ENCODE measurements at regions not wholly inside any gene's neighbourhood (a gene's known extent, or its start where the extent isn't known, plus 50 kb on each side); places are given as distances from the start of the nearest gene placed in this dataset.

- no peak for TF ChIP-seq CTCF (IDR thresholded peaks at IDR 0.05; ENCODE audit: low read length, missing control alignments)
- DNase-seq (ENCODE audit: low read depth): peak; percentile 88
- H3K4me3 ChIP-seq (replicated peaks; ENCODE audit: low read depth, low read length): no peak overlapping the region
These were observed 195.4 kb downstream of the BAMBI start for GRCh38 chr10:28872587-28873165.

GRCh38 chr10:28873540-28873939 lies 196.2 kb downstream of the BAMBI start:
- TF ChIP-seq CTCF (IDR thresholded peaks at IDR 0.05; ENCODE audit: low read length, missing control alignments): no peak
- DNase-seq (ENCODE audit: low read depth): no peak
- H3K4me3 ChIP-seq (replicated peaks; ENCODE audit: low read depth, low read length): no peak overlapping the region

GRCh38 chr10:28874210-28874609 lies 196.9 kb downstream of the BAMBI start:
- DNase-seq (ENCODE audit: low read depth): no peak
- TF ChIP-seq CTCF (IDR thresholded peaks at IDR 0.05; ENCODE audit: low read length, missing control alignments): no peak
- H3K4me3 ChIP-seq (replicated peaks; ENCODE audit: low read depth, low read length): no peak overlapping the region

GRCh38 chr10:28875549-28876081 lies 198.3 kb downstream of the BAMBI start:
- TF ChIP-seq CTCF (IDR thresholded peaks at IDR 0.05; ENCODE audit: low read length, missing control alignments): no peak
- peak; percentile 74 for DNase-seq (ENCODE audit: low read depth)
- no peak overlapping the region for H3K4me3 ChIP-seq (replicated peaks; ENCODE audit: low read depth, low read length)

- no peak for DNase-seq (ENCODE audit: low read depth)
- TF ChIP-seq CTCF (IDR thresholded peaks at IDR 0.05; ENCODE audit: low read length, missing control alignments): no peak
- H3K4me3 ChIP-seq (replicated peaks; ENCODE audit: low read depth, low read length): no peak overlapping the region
These were observed 201.1 kb downstream of the BAMBI start for GRCh38 chr10:28878236-28878970.

GRCh38 chr10:28879246-28879645 lies 201.9 kb downstream of the BAMBI start:
- H3K4me3 ChIP-seq (replicated peaks; ENCODE audit: low read depth, low read length): no peak overlapping the region
- DNase-seq (ENCODE audit: low read depth): no peak
- no peak for TF ChIP-seq CTCF (IDR thresholded peaks at IDR 0.05; ENCODE audit: low read length, missing control alignments)

Measured in fibroblast of pulmonary artery (primary cell).